H1 (cell line): ENCODE measurements at regions not wholly inside any gene's neighbourhood (a gene's known extent, or its start where the extent isn't known, plus 50 kb on each side); places are given as distances from the start of the nearest gene placed in this dataset.

Source experiments
- CREB1 ChIP-seq: IDR thresholded peaks from 2 replicates; pipeline ENCODE4 v1.6.1; 2012; ENCODE audit warnings: inconsistent platforms
- HDAC2 ChIP-seq, 2 experiments: fragments of 300-600 bp in 1 of 2; sonication (generic) in 1 of 2; IDR thresholded peaks; 2 replicates each; pipeline ENCODE4 v1.6.1; 2011 to 2012; ENCODE audit warnings: low read depth in 2 of 2, low read length in 2 of 2, mild to moderate bottlenecking in 2 of 2, moderate library complexity in 2 of 2, borderline replicate concordance in 1 of 2, inconsistent platforms in 1 of 2
- RXRA ChIP-seq: IDR thresholded peaks from 2 replicates; pipeline ENCODE4 v1.6.1; 2011; ENCODE audit warnings: low read depth, mild to moderate bottlenecking, low read length, moderate library complexity; ENCODE audit not compliant: insufficient read depth
- TAF1 ChIP-seq: IDR thresholded peaks from 2 replicates; pipeline ENCODE4 v1.6.1; 2011; ENCODE audit warnings: mild to moderate bottlenecking, low read depth, low read length
- YY1 ChIP-seq: IDR thresholded peaks from 2 replicates; pipeline ENCODE4 v1.6.1; 2011; ENCODE audit warnings: low read depth, mild to moderate bottlenecking, low read length
- TF ChIP-seq, protein P1 (sequence below): IDR thresholded peaks from 2 replicates; pipeline ENCODE4 v1.6.1; 2012; ENCODE audit warnings: inconsistent platforms

GRCh38 chr7:10804770-10805169 lies 168.9 kb upstream of the PHF14 start (continued):
- no peak for TF ChIP-seq CREB1
- no peak for TF ChIP-seq HDAC2 (IDR thresholded peaks at IDR 0.05; ENCODE audit: borderline replicate concordance in 1 of 2, low read depth in 2 of 2, low read length in 2 of 2)
- TF ChIP-seq TAF1: no peak
- TF ChIP-seq, protein P1, sequence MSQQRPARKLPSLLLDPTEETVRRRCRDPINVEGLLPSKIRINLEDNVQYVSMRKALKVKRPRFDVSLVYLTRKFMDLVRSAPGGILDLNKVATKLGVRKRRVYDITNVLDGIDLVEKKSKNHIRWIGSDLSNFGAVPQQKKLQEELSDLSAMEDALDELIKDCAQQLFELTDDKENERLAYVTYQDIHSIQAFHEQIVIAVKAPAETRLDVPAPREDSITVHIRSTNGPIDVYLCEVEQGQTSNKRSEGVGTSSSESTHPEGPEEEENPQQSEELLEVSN: no peak
- TF ChIP-seq RXRA: no peak
- TF ChIP-seq YY1: no peak
